ENCODE measurements at regions not wholly inside any gene's neighbourhood (a gene's known extent, or its start where the extent isn't known, plus 50 kb on each side); places are given as distances from the start of the nearest gene placed in this dataset.
"Not testable (repeated sequence)": the region's sequence is repeated elsewhere in the genome, so short reads cannot be mapped to it uniquely, and the experiment has no call there.

DNA sequence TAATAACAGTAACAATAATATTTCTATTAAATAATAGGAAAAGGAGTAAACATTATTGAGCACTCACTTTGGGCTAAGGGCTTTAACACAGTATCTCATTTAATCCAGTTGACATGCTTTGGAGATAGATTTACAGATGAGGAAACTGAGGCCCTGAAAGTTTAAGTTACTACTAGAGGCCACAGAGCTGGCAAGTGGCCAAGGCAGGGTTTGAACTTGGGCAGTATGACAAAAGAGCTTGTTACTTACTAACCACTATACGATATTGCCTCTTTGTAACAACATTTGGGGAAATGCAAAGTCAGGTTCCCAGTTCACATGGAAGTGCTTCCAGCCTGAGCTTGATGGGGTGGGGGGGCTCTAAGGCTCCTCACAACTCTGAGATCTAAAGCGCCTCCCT is 149.1 kb upstream of the LMCD1 start:
- TF ChIP-seq, protein P1, sequence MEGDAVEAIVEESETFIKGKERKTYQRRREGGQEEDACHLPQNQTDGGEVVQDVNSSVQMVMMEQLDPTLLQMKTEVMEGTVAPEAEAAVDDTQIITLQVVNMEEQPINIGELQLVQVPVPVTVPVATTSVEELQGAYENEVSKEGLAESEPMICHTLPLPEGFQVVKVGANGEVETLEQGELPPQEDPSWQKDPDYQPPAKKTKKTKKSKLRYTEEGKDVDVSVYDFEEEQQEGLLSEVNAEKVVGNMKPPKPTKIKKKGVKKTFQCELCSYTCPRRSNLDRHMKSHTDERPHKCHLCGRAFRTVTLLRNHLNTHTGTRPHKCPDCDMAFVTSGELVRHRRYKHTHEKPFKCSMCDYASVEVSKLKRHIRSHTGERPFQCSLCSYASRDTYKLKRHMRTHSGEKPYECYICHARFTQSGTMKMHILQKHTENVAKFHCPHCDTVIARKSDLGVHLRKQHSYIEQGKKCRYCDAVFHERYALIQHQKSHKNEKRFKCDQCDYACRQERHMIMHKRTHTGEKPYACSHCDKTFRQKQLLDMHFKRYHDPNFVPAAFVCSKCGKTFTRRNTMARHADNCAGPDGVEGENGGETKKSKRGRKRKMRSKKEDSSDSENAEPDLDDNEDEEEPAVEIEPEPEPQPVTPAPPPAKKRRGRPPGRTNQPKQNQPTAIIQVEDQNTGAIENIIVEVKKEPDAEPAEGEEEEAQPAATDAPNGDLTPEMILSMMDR (IDR thresholded peaks at IDR 0.05): no peak
- intact Hi-C loops (cut with DNase I): no loop called here
- Histone ChIP-seq H3K27me3 (no peaks in the 10 kb centered on the region), H3K4me1 (no peaks in the 10 kb centered on the region), H3K9ac (ENCODE audit: low read depth in 2 of 2, low read length in 2 of 2) (no peak overlapping the region), H3K9me3 (no peaks in the 10 kb centered on the region), H3K4me3 (no peak overlapping the region), H3K36me3 (no peaks in the 10 kb centered on the region), H3K27ac (no peak overlapping the region)
- no peak for DNase-seq

DNA sequence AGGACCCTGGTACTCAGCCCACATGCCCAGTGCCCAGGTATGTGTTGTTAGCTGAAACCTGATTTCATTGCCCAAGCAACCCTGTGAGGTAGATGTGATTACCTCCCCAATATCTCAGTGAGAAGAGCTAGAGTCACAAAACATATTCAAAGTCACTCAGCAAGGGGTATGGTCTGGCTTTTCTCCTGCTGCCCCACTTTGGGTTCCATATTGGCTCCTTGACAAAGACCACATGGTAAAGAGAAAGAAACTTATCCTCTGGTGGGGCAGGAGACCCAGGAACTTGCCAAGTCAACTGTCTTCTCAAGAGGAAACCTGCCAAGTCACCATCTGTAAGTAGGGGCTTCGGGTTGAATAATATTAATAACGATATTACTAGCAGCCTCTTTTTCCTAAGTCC is 148.3 kb upstream of the LMCD1 start:
- H3K36me3 ChIP-seq: no peaks in the 10 kb centered on the region
- H3K9ac ChIP-seq (ENCODE audit: low read depth in 2 of 2, low read length in 2 of 2): no peak overlapping the region
- no peak overlapping the region for H3K4me3 ChIP-seq
- no peak for DNase-seq
- no peaks in the 10 kb centered on the region for H3K27me3 ChIP-seq
- intact Hi-C loops (cut with DNase I): no loop called here
- TF ChIP-seq, protein P1 (IDR thresholded peaks at IDR 0.05): no peak
- no peak overlapping the region for H3K27ac ChIP-seq
- no peaks in the 10 kb centered on the region for H3K4me1 ChIP-seq
- H3K9me3 ChIP-seq: no peaks in the 10 kb centered on the region

DNA sequence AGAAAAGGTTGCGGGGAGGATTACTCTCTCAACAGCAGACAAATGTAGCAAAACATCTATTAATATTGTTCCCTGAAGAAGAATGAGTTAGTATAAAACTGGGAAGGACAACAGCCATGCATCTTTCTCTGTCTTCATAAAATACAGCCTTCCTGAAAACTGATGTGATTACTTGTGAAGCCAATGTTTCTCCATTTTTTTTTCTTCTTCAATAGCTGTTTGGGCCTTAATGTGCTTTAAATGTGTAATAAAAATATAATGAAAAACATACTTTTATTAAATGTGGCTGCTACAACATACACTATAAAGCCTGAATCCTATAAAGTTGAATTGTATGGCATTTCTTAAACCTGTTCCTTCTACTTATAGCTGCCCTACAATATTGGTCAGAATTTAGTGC is 146.3 kb upstream of the LMCD1 start:
- Histone ChIP-seq H3K27me3 (no peaks in the 10 kb centered on the region), H3K27ac (no peak overlapping the region), H3K4me3 (no peak overlapping the region), H3K9ac (ENCODE audit: low read depth in 2 of 2, low read length in 2 of 2) (no peak overlapping the region), H3K9me3 (no peaks in the 10 kb centered on the region), H3K36me3 (no peaks in the 10 kb centered on the region), H3K4me1 (no peaks in the 10 kb centered on the region)
- intact Hi-C loops (cut with DNase I): no loop called here
- TF ChIP-seq, protein P1 (IDR thresholded peaks at IDR 0.05): no peak
- no peak for DNase-seq

DNA sequence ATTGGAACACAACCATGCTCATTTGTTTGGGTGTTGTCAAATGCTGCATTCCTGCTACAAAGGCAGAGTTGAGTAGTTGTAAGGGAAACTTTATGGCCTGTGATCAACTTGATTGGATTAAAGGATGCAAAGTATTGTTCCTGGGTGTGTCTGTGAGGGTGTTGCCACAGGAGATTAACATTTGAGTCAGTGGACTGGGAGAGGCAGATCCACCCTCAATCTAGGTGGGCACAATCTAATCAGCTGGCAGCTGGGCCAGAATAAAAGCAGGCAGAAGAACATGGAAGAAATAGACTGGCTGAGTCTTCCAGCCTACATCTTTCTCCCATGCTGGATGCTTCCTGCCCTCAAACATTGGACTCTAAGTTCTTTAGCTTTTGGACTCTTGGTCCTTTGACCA is 145.6 kb upstream of the LMCD1 start:
- H3K9ac ChIP-seq (ENCODE audit: low read depth in 2 of 2, low read length in 2 of 2); H3K9me3 ChIP-seq; H3K4me1 ChIP-seq; H3K27me3 ChIP-seq; H3K4me3 ChIP-seq; H3K36me3 ChIP-seq; H3K27ac ChIP-seq; intact Hi-C loops (cut with DNase I); DNase-seq: not testable (repeated sequence)

DNA sequence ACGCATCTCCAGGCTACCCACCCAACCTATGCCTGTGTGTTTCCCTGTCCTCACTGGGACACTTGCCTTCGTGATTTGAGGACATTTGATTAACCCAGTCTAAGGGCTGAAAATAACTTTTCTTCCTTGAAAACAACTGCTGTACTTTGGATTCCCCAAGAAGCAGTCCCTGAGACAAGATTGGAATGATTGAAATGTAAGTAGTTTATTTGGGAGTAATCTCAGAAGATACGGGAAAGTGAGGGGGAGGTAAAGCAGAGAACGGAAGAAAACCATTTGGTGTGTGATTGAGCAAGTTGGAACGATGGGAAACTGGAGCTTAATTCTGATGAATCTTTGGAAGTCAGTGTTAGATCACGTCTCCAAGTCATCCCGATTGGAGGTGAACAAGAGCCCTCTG is 143.8 kb upstream of the LMCD1 start:
- no peaks in the 10 kb centered on the region for H3K36me3 ChIP-seq
- no peaks in the 10 kb centered on the region for H3K9me3 ChIP-seq
- DNase-seq: no peak
- H3K27me3 ChIP-seq: no peaks in the 10 kb centered on the region
- intact Hi-C loops (cut with DNase I): no loop called here
- TF ChIP-seq, protein P1 (IDR thresholded peaks at IDR 0.05): no peak
- no peak overlapping the region for H3K9ac ChIP-seq (ENCODE audit: low read depth in 2 of 2, low read length in 2 of 2)
- H3K27ac ChIP-seq: no peak overlapping the region
- H3K4me3 ChIP-seq: no peak overlapping the region
- no peaks in the 10 kb centered on the region for H3K4me1 ChIP-seq

DNA sequence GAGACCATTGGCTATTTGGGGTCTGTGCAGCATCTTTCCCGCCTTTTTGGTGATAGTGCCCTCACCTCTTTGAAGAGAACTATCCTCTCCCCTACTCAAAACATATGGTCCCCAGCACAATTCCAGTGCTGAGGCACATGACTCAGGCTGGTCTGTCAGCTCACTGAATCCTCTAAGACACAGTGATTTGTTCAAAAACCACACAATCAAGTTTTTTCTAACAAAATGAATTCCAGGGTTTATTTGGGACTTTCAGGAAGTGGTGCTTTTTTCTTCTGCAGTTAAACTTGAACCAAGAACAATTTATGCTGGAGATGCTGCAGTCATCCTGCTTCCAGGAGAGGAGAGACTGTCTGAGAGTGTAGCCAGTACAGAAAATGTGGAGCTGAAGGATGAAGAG is 142.5 kb upstream of the LMCD1 start:
- no peaks in the 10 kb centered on the region for H3K9me3 ChIP-seq

More for the DNA sequence above, 142.5 kb upstream of the LMCD1 start:
- no peak for DNase-seq
- TF ChIP-seq, protein P1 (IDR thresholded peaks at IDR 0.05): no peak
- H3K27ac ChIP-seq: no peak overlapping the region
- H3K36me3 ChIP-seq: no peaks in the 10 kb centered on the region
- H3K4me1 ChIP-seq: no peaks in the 10 kb centered on the region
- intact Hi-C loops (cut with DNase I): no loop called here
- no peak overlapping the region for H3K9ac ChIP-seq (ENCODE audit: low read depth in 2 of 2, low read length in 2 of 2)
- H3K27me3 ChIP-seq: no peaks in the 10 kb centered on the region
- H3K4me3 ChIP-seq: no peak overlapping the region
